ENCODE measurements at regions not wholly inside any gene's neighbourhood (a gene's known extent, or its start where the extent isn't known, plus 50 kb on each side); places are given as distances from the start of the nearest gene placed in this dataset.
"Not testable (repeated sequence)": the region's sequence is repeated elsewhere in the genome, so short reads cannot be mapped to it uniquely, and the experiment has no call there.

- no peak for DNase-seq (ENCODE audit: low read depth in 2 of 2)
Measured at GRCh38 chr21:19981938-19982337, 1016.3 kb upstream of the NCAM2 start.

- no peak for DNase-seq (ENCODE audit: low read depth in 2 of 2)
Measured at GRCh38 chr21:19986396-19986795, 1011.8 kb upstream of the NCAM2 start.

DNA sequence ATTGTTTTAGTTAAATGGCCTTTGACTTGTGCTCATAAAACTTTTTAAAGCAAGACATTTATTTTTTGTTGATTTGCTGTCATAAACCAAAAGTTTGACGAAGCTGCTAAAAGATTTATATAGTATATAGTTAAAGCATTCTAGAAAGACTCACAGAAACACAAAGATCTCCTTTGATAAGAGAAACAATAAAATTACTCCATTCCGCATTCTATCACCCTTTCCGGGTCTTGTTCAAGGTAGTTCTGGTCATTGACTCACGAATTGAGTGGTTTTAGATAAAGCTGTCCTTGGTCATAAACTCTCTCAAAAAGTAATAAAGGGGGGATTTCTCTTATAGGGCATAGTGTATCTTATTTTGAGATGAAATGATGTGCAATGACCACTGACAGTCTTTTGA, 1010.5 kb upstream of the NCAM2 start:
- no peak for DNase-seq (ENCODE audit: low read depth in 2 of 2)

DNA sequence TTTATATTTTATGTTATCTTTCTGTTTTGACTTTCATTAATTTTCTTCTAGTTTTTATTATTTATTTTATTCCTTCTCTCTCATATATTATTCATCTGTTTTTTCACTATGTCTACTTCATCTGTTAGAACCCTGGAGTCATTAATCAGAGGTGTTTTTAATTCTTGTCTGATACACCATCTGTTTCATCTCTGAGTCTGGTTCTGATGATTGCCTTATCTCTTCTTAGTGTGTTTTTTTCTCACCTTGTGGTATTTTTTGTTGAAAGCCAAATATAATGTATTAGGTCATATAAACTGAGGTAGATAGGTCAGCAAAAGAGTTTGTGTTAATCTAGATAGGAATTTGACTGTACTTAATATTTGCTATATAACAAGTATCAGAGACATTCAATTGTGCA, 1005.7 kb upstream of the NCAM2 start:
- no peak for DNase-seq (ENCODE audit: low read depth in 2 of 2)

DNA sequence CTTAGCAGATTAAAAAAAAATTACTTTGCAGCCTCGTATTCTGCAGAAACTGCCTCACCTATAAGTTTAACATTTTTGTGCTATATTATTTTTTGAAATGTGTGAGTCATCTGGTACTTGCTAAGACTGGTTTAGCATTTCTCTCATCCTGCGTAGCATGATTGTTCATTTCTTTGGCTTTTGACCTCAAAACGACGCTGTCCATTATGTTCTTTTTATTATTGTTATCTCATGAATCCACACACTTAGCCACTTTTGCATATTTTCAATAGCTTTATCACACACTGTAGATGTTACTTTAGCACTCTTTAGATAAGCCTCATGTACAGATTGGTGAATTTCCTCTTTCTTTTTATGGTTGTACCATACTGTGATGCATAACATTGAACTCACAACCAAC, 1004.9 kb upstream of the NCAM2 start:
- DNase-seq (ENCODE audit: low read depth in 2 of 2), result no peak

GRCh38 chr21:19995253-19995652, 1003.0 kb upstream of the NCAM2 start:
- DNase-seq (ENCODE audit: low read depth in 2 of 2), result no peak

DNA sequence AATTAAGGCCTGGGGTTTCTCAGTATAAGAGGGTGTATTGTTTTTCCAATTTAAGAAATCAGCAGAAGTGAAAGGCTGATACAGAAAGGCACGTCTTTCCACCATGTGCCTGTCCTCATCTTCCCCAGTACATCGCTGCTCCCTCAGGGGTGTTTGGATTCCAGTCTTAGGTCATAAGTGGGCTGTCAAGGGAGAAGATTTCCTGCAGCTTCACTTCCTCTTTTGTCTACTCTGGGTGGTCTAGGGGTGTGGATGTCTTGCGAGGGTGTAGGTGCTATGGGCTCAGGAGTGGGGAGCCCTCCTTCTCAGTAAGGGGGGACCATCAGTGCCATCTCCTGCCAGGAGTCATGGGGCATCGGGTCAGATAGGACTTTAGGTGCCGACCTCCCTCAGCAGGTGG, 999.8 kb upstream of the NCAM2 start:
- no peak for DNase-seq (ENCODE audit: low read depth in 2 of 2)

DNA sequence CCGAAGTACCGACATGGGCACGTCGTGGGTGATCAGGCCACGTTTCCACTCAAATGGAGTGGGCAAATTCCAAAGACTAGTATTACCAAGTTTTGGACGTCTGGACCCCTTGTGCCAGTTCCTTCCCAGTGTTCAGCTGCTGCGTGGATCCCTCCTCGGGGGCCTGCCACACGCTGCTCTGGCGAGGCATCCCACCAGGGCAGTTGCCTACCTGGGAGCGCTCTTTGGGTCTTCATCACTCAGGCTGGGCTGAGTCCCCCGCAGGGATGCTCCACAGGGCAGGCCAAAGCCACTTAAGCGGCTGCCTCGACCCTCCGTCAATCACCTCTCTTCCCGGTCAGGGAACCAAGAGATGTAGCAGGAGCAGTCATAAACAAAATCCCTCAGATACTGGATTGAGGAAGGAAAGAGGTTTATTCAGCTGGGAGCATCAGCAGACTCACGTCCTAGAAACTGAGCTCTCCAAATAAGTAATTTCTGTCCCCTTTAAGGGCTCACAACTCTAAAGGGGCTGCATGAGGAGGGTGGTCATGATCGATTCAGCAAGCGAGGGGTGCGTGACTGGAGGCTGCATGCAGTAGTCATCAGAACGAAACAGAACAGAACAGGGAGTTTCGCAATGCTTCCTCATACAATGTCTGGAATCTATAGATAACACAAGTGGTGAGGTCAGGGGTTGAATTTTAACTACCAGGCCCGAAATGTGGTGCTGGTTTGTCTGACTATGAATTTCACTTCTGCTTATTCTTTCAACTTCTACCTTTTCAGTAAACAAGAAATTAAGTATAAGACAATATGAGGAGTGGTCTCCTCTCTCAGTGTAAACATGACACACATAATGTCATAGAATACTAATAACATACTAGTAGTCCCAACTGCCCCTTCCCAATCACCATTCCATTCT, 998.6 kb upstream of the NCAM2 start:
- no peak for DNase-seq (ENCODE audit: low read depth in 2 of 2)

DNA sequence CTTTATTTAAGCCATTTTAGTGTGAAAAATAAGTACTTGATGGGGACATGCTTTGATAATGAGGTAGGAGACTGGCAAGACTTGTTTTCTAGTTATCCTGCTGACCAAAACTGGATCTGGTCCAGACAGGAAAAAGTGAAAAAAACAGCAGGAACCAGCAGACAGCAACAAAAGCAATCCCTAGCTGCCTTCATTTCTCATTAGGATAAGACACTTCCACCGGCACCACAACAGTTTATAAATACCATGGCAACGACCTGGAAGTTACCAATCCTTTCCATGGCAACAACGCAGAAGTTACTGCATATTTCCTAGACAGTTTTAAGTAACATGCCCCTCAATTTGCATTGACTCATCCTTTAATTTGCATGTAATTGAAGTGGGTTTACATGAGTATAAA, 993.8 kb upstream of the NCAM2 start:
- DNase-seq (ENCODE audit: low read depth in 2 of 2), result no peak

DNA sequence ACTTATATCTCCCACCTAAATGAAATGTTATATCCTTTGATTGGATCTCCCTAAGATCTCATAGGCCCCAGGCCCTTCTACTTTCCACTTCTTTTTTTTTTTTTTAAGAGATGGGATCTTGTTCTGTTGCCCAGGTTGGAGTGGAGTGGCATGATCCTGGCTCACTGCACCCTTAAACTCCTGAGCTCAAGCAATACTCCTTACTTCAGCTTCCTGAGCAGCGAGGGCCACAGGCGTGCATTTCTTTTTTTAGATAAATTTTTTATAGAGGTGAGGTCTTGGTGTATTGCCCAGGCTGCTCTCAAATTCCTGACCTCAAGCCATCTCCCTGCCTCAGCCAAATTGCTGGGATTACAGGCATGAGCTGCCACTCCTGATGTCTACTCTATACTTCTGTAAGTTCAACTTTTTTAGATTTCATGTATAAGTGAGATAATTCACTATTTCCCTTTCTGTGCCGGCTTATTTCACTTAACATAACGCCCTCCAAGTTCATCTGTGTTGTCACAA, 987.5 kb upstream of the NCAM2 start:
- no peak for DNase-seq (ENCODE audit: low read depth in 2 of 2)

DNA sequence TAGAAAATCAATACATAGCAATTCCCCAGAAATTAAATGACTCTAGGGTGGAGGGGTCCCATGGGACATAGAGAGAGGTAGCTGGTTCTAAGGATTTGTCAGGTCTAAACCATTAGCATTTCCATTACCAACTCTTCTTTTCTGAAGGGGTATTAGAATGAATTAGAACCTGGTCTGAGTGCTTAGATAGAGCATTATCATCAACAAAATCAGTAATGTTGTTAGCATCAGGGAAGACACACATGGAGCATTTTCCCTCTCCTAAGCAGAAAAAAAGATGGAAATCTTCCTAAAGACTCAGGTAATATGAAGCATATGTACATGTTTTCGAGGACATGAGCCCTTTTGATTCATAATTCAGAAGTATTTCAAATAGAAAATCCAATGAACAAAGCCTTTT, 984.4 kb upstream of the NCAM2 start:
- DNase-seq (ENCODE audit: low read depth in 2 of 2), result no peak

GRCh38 chr21:20016435-20017005, 981.7 kb upstream of the NCAM2 start:
- no peak for DNase-seq (ENCODE audit: low read depth in 2 of 2)

GRCh38 chr21:20020026-20020425, 978.2 kb upstream of the NCAM2 start:
- no peak for DNase-seq (ENCODE audit: low read depth in 2 of 2)

GRCh38 chr21:20023193-20023592, 975.0 kb upstream of the NCAM2 start:
- no peak for DNase-seq (ENCODE audit: low read depth in 2 of 2)

- no peak for DNase-seq (ENCODE audit: low read depth in 2 of 2)
Measured at GRCh38 chr21:20024741-20025140, 973.5 kb upstream of the NCAM2 start.

GRCh38 chr21:20026543-20026942, 971.7 kb upstream of the NCAM2 start:
- DNase-seq (ENCODE audit: low read depth in 2 of 2), result no peak

- no peak for DNase-seq (ENCODE audit: low read depth in 2 of 2)
Measured at GRCh38 chr21:20030390-20030789, 967.8 kb upstream of the NCAM2 start.

- no peak for DNase-seq (ENCODE audit: low read depth in 2 of 2)
Measured at GRCh38 chr21:20031807-20032206, 966.4 kb upstream of the NCAM2 start.

DNA sequence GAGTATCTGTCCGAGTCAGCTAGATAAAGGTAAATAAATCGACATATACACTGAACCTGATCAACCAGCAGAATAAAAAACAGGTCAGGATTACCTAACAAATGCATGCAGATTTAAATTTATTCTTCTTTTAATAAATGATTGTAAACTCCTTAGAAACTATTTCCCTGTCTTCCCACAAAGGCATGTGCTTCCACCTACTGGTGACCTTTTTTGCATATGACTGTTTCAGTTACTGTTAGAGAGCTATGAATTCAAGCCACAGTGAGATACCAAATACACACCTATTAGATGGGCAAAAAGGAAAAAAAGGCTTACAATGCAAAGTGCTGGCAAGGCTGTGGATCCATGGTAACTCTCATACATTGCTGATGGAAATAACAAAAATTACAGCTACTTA, 957.4 kb upstream of the NCAM2 start:
- no peak for DNase-seq (ENCODE audit: low read depth in 2 of 2)

DNA sequence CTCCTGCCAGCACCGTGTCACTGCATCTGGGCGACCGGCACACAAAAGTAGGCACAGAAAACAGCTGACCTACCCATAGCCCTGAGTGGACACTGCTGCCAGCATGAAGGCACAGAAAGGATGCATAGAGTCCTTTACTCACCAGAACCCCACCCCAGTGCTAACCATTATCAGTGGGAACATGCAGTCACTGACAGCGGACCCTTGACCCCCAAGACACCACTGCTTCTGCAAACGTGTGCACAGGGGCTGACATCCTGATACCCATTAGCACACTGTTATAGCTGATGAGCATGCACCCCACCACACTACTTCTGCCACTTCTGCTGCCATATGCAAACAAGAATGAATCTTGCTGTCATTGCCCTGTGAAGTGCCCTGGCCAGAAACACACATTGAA, 953.0 kb upstream of the NCAM2 start:
- no peak for DNase-seq (ENCODE audit: low read depth in 2 of 2)

DNA sequence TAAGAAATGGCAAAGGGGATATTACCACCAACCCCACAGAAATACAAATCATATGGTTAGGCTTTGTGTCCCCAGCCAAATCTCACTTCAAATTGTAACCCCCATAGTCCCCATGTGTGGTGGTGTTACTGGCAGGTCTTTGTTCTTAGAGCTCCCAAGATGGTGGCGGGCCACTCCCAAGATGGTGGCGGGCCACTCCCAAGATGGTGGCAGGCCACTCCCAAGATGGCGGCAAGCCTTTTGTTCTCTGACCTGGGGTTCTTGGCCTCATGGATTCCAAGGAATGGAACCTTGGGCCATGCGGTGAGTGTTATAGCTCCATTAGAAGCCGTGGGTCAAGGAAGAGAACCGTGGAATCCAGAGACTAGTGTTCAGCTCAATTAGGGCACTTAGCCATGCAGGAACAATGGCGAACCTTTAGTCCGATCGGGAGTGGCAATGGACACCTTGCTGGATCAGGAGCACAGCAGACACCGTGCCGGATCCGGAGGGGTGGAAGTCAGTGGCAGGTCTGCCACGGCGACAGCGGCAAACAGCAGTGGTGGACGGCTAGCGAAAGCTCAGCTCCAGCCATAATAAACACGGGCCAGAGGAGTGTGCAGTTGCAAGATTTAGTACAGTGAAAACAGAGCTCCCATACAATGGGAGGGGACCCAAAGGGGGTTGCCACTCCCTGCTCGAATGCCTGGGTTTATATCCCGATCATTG, 949.9 kb upstream of the NCAM2 start:
- DNase-seq (ENCODE audit: low read depth in 2 of 2), result not testable (repeated sequence)

- no peak for DNase-seq (ENCODE audit: low read depth in 2 of 2)
Measured at GRCh38 chr21:20083336-20083735, 914.9 kb upstream of the NCAM2 start.

GRCh38 chr21:20083925-20084324, 914.3 kb upstream of the NCAM2 start:
- no peak for DNase-seq (ENCODE audit: low read depth in 2 of 2)

All from stimulated activated CD8-positive, alpha-beta memory T cell treated with anti-CD3 and anti-CD28 coated beads, Interleukin-7, amount 100 ng/mL, for 4 hours (primary cell).